IMR-90 (cell line): ENCODE measurements at regions not wholly inside any gene's neighbourhood (a gene's known extent, or its start where the extent isn't known, plus 50 kb on each side); places are given as distances from the start of the nearest gene placed in this dataset.

Experiments used
- ATAC-seq: fragments of 200-7000 bp; cut with Tn5 transposase; 2 replicates; pipeline ENCODE4 v1.9.1; 2020; ENCODE audit warnings: low read depth, mild to moderate bottlenecking, moderate library complexity
- BruUV-seq: library from RNA; stranded (reverse); fragments of 400-500 nt; replicated peaks from 2 replicates; lab custom pipeline; 2021; lab: Mats Ljungman, UMichigan
- CTCF ChIA-PET: fragments of 300-600 bp; formaldehyde crosslinking; extraction: SDS; loops from one replicate; lab custom pipeline; 2021; ENCODE audit warnings: antibody characterized with exemption; lab: Yijun Ruan, JAX
- POLR2A ChIA-PET: fragments of 300-600 bp; sonication (Branson Sonifier 250); formaldehyde crosslinking; loops from one replicate; lab custom pipeline; 2022; ENCODE audit warnings: antibody characterized with exemption; ENCODE audit not compliant: unreplicated experiment; lab: Charles Lee
- DNase-seq: peaks from one replicate; pipeline ENCODE4 v3.0.0; 2013
- H2AFZ ChIP-seq: replicated peaks from 2 replicates; pipeline ENCODE3; 2013; ENCODE audit warnings: low read length, mild to moderate bottlenecking; ENCODE audit not compliant: poor library complexity
- H2AK5ac ChIP-seq: 2 replicates; pipeline ENCODE4 v1.6.1; 2013; ENCODE audit warnings: low read depth, low read length, inconsistent platforms
- H2AK9ac ChIP-seq: replicated peaks from 2 replicates; pipeline ENCODE3; 2013; ENCODE audit warnings: mild to moderate bottlenecking, low read depth, low read length, moderate library complexity; ENCODE audit not compliant: poor library complexity
- H2BK120ac ChIP-seq: 2 replicates; pipeline ENCODE4 v1.6.1; 2013; ENCODE audit warnings: low read depth, low read length, inconsistent platforms
- H2BK15ac ChIP-seq: 3 replicates; pipeline ENCODE4 v1.6.1; 2013; ENCODE audit warnings: low read depth, low read length, inconsistent platforms
- H2BK20ac ChIP-seq: 2 replicates; pipeline ENCODE4 v1.6.1; 2013; ENCODE audit warnings: low read depth, mild to moderate bottlenecking, inconsistent platforms, low read length, moderate library complexity
- H2BK5ac ChIP-seq: 2 replicates; pipeline ENCODE4 v1.6.1; 2013; ENCODE audit warnings: mild to moderate bottlenecking, low read depth, low read length, inconsistent platforms; ENCODE audit not compliant: poor library complexity, severe bottlenecking
- H3K14ac ChIP-seq: replicated peaks from 2 replicates; pipeline ENCODE4 v1.6.1; 2013; ENCODE audit warnings: low read depth, low read length, inconsistent platforms
- H3K18ac ChIP-seq: 2 replicates; pipeline ENCODE4 v1.6.1; 2013; ENCODE audit warnings: low read depth, low read length, control low read depth
- H3K23ac ChIP-seq: 2 replicates; pipeline ENCODE4 v1.6.1; 2013; ENCODE audit warnings: low read depth, low read length, inconsistent platforms
- H3K27ac ChIP-seq: 2 replicates; pipeline ENCODE4 v1.5.1; 2013; ENCODE audit warnings: mild to moderate bottlenecking, control low read depth, low read length; ENCODE audit not compliant: insufficient read depth
- H3K27me3 ChIP-seq: 2 replicates; pipeline ENCODE4 v1.6.1; 2013; ENCODE audit warnings: low read length; ENCODE audit not compliant: control insufficient read depth, insufficient read depth
- H3K36me3 ChIP-seq: 2 replicates; pipeline ENCODE4 v1.6.1; 2013; ENCODE audit warnings: low read length, mixed read lengths; ENCODE audit not compliant: control insufficient read depth, insufficient read depth
- H3K4ac ChIP-seq: 2 replicates; pipeline ENCODE4 v1.6.1; 2013; ENCODE audit warnings: low read depth, low read length, inconsistent platforms
- H3K4me1 ChIP-seq: 2 replicates; pipeline ENCODE4 v1.6.1; 2013; ENCODE audit warnings: low read length, mixed read lengths; ENCODE audit not compliant: control insufficient read depth, insufficient read depth
- H3K4me2 ChIP-seq: 2 replicates; pipeline ENCODE4 v1.6.1; 2013; ENCODE audit warnings: low read depth, mild to moderate bottlenecking, control low read depth, low read length, moderate library complexity
- H3K4me3 ChIP-seq: 2 replicates; pipeline ENCODE4 v1.5.1; 2013; ENCODE audit warnings: low read depth, mild to moderate bottlenecking, control low read depth, low read length, moderate library complexity; ENCODE audit not compliant: insufficient read depth
- H3K56ac ChIP-seq: 2 replicates; pipeline ENCODE4 v1.6.1; 2013; ENCODE audit warnings: low read length, inconsistent platforms; ENCODE audit not compliant: insufficient read depth; ENCODE audit errors: extremely low read depth
- H3K79me1 ChIP-seq, 2 experiments: 2 replicates each; pipeline ENCODE4 v1.6.1; 2013; ENCODE audit warnings: low read length in 2 of 2, inconsistent platforms in 1 of 2, low read depth in 1 of 2
- H3K9ac ChIP-seq: 2 replicates; pipeline ENCODE4 v1.6.1; 2013; ENCODE audit warnings: low read depth, low read length, control low read depth
- H3K9me1 ChIP-seq: 2 replicates; pipeline ENCODE4 v1.6.1; 2013; ENCODE audit warnings: low read length, inconsistent platforms; ENCODE audit not compliant: insufficient read depth
- H3K9me3 ChIP-seq: 2 replicates; pipeline ENCODE4 v1.6.1; 2013; ENCODE audit warnings: low read length; ENCODE audit not compliant: control insufficient read depth, insufficient read depth
- H4K20me1 ChIP-seq: 2 replicates; pipeline ENCODE4 v1.6.1; 2013; ENCODE audit warnings: low read length, inconsistent platforms; ENCODE audit not compliant: insufficient read depth
- H4K5ac ChIP-seq: 2 replicates; pipeline ENCODE4 v1.6.1; 2013; ENCODE audit warnings: mild to moderate bottlenecking, low read depth, low read length, control low read depth
- H4K8ac ChIP-seq, 2 experiments: 2 replicates each; pipeline ENCODE4 v1.6.1; 2013; ENCODE audit warnings: low read depth in 2 of 2, low read length in 2 of 2, control low read depth in 1 of 2, inconsistent platforms in 1 of 2
- H4K91ac ChIP-seq: 2 replicates; pipeline ENCODE4 v1.6.1; 2013; ENCODE audit warnings: low read depth, low read length, inconsistent platforms; ENCODE audit not compliant: insufficient read depth
- BHLHE40 ChIP-seq: fragments of 150-350 bp; IDR thresholded peaks from 2 replicates; pipeline ENCODE4 v1.6.1; 2016; ENCODE audit warnings: mild to moderate bottlenecking, low read depth, low read length
- CEBPB ChIP-seq: IDR thresholded peaks from 2 replicates; pipeline ENCODE4 v1.6.1; 2012; ENCODE audit warnings: low read depth, low read length, improper control_type of control experiment
- CHD1 ChIP-seq: IDR thresholded peaks from 2 replicates; pipeline ENCODE4 v1.6.1; 2012; ENCODE audit warnings: low read depth, low read length, improper control_type of control experiment
- CTCF ChIP-seq: conservative IDR thresholded peaks from 2 replicates; pipeline ENCODE4 v1.5.1; 2012; ENCODE audit warnings: mild to moderate bottlenecking, low read depth, low read length, improper control_type of control experiment
- ELK1 ChIP-seq: fragments of 150-350 bp; IDR thresholded peaks from 2 replicates; pipeline ENCODE4 v1.6.1; 2016; ENCODE audit warnings: low read depth, mild to moderate bottlenecking, low read length, moderate library complexity, borderline replicate concordance
- FOS ChIP-seq: fragments of 150-350 bp; IDR thresholded peaks from 2 replicates; pipeline ENCODE4 v1.6.1; 2016; ENCODE audit warnings: low read depth, low read length
- MAFK ChIP-seq: IDR thresholded peaks from 2 replicates; pipeline ENCODE4 v1.6.1; 2012; ENCODE audit warnings: low read depth, low read length, improper control_type of control experiment
- MAZ ChIP-seq: IDR thresholded peaks from 2 replicates; pipeline ENCODE4 v1.6.1; 2012; ENCODE audit warnings: low read depth, mild to moderate bottlenecking, low read length, improper control_type of control experiment, moderate library complexity, borderline replicate concordance
- MXI1 ChIP-seq: IDR thresholded peaks from 2 replicates; pipeline ENCODE4 v1.6.1; 2012; ENCODE audit warnings: low read depth, mild to moderate bottlenecking, low read length, moderate library complexity, borderline replicate concordance
- NFE2L2 ChIP-seq: fragments of 150-350 bp; IDR thresholded peaks from 2 replicates; pipeline ENCODE4 v1.6.1; 2016; ENCODE audit warnings: low read depth, mild to moderate bottlenecking, low read length
- POLR2A ChIP-seq: IDR thresholded peaks from 2 replicates; pipeline ENCODE4 v1.6.1; 2012; ENCODE audit warnings: mild to moderate bottlenecking, low read depth, low read length
- RAD21 ChIP-seq: IDR thresholded peaks from 2 replicates; pipeline ENCODE4 v1.6.1; 2012; ENCODE audit warnings: low read length, improper control_type of control experiment
- RCOR1 ChIP-seq: IDR thresholded peaks from 2 replicates; pipeline ENCODE4 v1.6.1; 2012; ENCODE audit warnings: mild to moderate bottlenecking, low read length, improper control_type of control experiment; ENCODE audit not compliant: insufficient replicate concordance
- RFX5 ChIP-seq: IDR thresholded peaks from 2 replicates; pipeline ENCODE4 v1.8.0; 2012; ENCODE audit warnings: low read depth, mild to moderate bottlenecking, low read length, moderate library complexity
- SMC3 ChIP-seq: fragments of 150-350 bp; IDR thresholded peaks from 2 replicates; pipeline ENCODE4 v1.6.1; 2016; ENCODE audit warnings: low read depth, mild to moderate bottlenecking, antibody characterized with exemption, low read length, moderate library complexity
- USF2 ChIP-seq: fragments of 150-350 bp; IDR thresholded peaks from 2 replicates; pipeline ENCODE4 v1.6.1; 2017; ENCODE audit warnings: mild to moderate bottlenecking, antibody characterized with exemption, low read length, low read depth
- WGBS, 2 experiments: methylation state at CpG; one replicate each; pipeline versions ENCODE4 v1.1.5 to v1.1.7; 2013; ENCODE audit warnings: missing lambda C conversion rate in 2 of 2; ENCODE audit not compliant: insufficient read length in 1 of 2; ENCODE audit errors: extremely low coverage in 2 of 2; 5-methylcytosine and 5-hydroxymethylcytosine counted together
- dilution Hi-C: fragments of 300-500 bp; cut with HindIII; formaldehyde crosslinking; loops from one replicate; pipeline ENCODE4 v1.14.3; 2018; ENCODE audit warnings: low sequenced_read_pairs; ENCODE audit not compliant: unreplicated experiment
- in situ Hi-C: fragments of 300-500 bp; cut with MboI; formaldehyde crosslinking; loops from 3 replicates; pipeline ENCODE4 v1.14.3; 2019; ENCODE audit warnings: low sequenced_read_pairs, inconsistent platforms, mixed read lengths
- intact Hi-C: fragments of 100-400 bp; cut with micrococcal nuclease; formaldehyde crosslinking; loops from 2 replicates; pipeline ENCODE4 v1.10.0; 2022

GRCh38 chr2:48165070-48165753 lies 149.3 kb upstream of the FOXN2 start:
- Histone ChIP-seq H3K79me1 (no peaks in the 10 kb centered on the region), H2BK20ac (no peak overlapping the region), H3K9ac (no peak overlapping the region), H3K9me3 (no peaks in the 10 kb centered on the region), H3K14ac (no peak overlapping the region), H3K36me3 (no peaks in the 10 kb centered on the region), H4K8ac (no peak overlapping the region), H2AK9ac (no peak overlapping the region), H3K23ac (no peak overlapping the region), H4K20me1 (no peaks in the 10 kb centered on the region), H3K4me2 (no peak overlapping the region), H3K56ac (no peak overlapping the region), H3K27ac (no peak overlapping the region), H3K27me3 (no peaks in the 10 kb centered on the region; the same call in 1 of the 2 replicates), H3K4ac (no peak overlapping the region), H4K5ac (no peak overlapping the region), H3K9me1 (no peaks in the 10 kb centered on the region), H3K4me1 (no peaks in the 10 kb centered on the region), H2BK120ac (no peak overlapping the region), H2BK15ac (no peak overlapping the region), H3K18ac (no peak overlapping the region), H2BK5ac (no peak overlapping the region), H2AK5ac (no peak overlapping the region), H2AFZ (no peak overlapping the region), H4K91ac (no peak overlapping the region), H3K4me3 (no peak overlapping the region)
- dilution Hi-C loops, result no loop called here
- ATAC-seq (no peak), DNase-seq (no peak)
- in situ Hi-C loops, result no loop called here
- ChIA-PET CTCF (interaction anchor here (0.6 kb wide), 1 partner anchor 26 kb away, joined by 3 read pairs; no protein-coding TSS in a partner anchor), POLR2A (interaction anchor here (0.5 kb wide), 1 partner anchor 27 kb away, joined by 4 read pairs; no protein-coding TSS in a partner anchor)
- no CpG with 5 or more reads among the region's 3 CpGs for WGBS, 2 experiments
- BruUV-seq, result no TSS peak
- no peak for TF ChIP-seq SMC3
- TF ChIP-seq RAD21, result no peak
- TF ChIP-seq MAZ, result no peak
- TF ChIP-seq CTCF, result no peak
- TF ChIP-seq BHLHE40, result no peak
- no peak for TF ChIP-seq MAFK
- no peak for TF ChIP-seq POLR2A
- TF ChIP-seq MXI1, result no peak
- no peak for TF ChIP-seq RCOR1
- TF ChIP-seq CHD1, result no peak
- no peak for TF ChIP-seq USF2
- TF ChIP-seq ELK1, result no peak
- no peak for TF ChIP-seq CEBPB
- TF ChIP-seq FOS, result no peak
- no peak for TF ChIP-seq NFE2L2
- no peak for TF ChIP-seq RFX5
- intact Hi-C loops, result no loop called here
